ENCODE measurements at regions not wholly inside any gene's neighbourhood (a gene's known extent, or its start where the extent isn't known, plus 50 kb on each side); places are given as distances from the start of the nearest gene placed in this dataset.

- TF ChIP-seq, protein P1, sequence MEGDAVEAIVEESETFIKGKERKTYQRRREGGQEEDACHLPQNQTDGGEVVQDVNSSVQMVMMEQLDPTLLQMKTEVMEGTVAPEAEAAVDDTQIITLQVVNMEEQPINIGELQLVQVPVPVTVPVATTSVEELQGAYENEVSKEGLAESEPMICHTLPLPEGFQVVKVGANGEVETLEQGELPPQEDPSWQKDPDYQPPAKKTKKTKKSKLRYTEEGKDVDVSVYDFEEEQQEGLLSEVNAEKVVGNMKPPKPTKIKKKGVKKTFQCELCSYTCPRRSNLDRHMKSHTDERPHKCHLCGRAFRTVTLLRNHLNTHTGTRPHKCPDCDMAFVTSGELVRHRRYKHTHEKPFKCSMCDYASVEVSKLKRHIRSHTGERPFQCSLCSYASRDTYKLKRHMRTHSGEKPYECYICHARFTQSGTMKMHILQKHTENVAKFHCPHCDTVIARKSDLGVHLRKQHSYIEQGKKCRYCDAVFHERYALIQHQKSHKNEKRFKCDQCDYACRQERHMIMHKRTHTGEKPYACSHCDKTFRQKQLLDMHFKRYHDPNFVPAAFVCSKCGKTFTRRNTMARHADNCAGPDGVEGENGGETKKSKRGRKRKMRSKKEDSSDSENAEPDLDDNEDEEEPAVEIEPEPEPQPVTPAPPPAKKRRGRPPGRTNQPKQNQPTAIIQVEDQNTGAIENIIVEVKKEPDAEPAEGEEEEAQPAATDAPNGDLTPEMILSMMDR (IDR thresholded peaks at IDR 0.05), result no peak
- no peak for TF ChIP-seq POLR2A (IDR thresholded peaks at IDR 0.05)
Observed at GRCh38 chr15:85284497-85284896, 95.9 kb upstream of the AKAP13 start.
